ENCODE measurements at regions not wholly inside any gene's neighbourhood (a gene's known extent, or its start where the extent isn't known, plus 50 kb on each side); places are given as distances from the start of the nearest gene placed in this dataset.

DNA sequence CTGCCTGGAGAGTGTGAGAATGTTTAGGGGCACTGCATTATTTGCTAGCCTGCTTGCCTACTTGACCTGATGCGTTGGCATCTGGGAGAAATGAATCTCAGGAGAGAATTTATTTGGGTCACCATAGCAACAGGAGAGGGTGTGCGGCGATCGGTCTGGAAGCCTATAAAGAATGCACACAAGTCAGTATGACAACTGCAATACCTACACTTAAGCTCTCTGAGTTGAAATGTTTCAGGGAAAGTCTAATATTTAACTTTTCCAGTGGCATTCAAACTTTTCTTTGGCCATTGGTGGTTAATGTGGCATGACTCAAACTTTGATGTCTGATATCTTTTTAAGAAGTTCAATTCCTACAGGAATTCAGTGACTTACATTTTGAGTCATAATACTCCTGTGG, 205.1 kb downstream of the NEDD1 start:
- Histone ChIP-seq H3K36me3 (ENCODE audit: control insufficient read depth in 2 of 2, extremely low read depth in 1 of 2, insufficient read depth in 1 of 2, low read length in 1 of 2) (no peaks in the 10 kb centered on the region), H3K9me3 (no peaks in the 10 kb centered on the region), H3K4me1 (ENCODE audit: control insufficient read depth in 1 of 2, extremely low read depth in 1 of 2, insufficient read depth in 2 of 2, low read length in 2 of 2) (no peaks in the 10 kb centered on the region), H3K27me3 (replicated peaks in 1 of 2; ENCODE audit: control insufficient read depth in 2 of 2, extremely low read depth in 1 of 2, insufficient read depth in 2 of 2, low read length in 1 of 2) (no peaks in the 10 kb centered on the region), H3K4me3 (ENCODE audit: control insufficient read depth in 1 of 2, extremely low read depth in 1 of 2, low read length in 1 of 2) (no peak overlapping the region), H3K27ac (ENCODE audit: low read length) (no peak overlapping the region)
- ChIA-PET CTCF (no interaction called here), POLR2A (no interaction called here)
- Mint-ChIP-seq H3K36me3 (no peaks in the 10 kb centered on the region), H3K4me1 (no peaks in the 10 kb centered on the region), H3K27me3 (peaks cover 6 to 8% of the 10 kb centered on the region in 2 donors), H3K4me3 (no peak overlapping the region), H3K27ac (no peak overlapping the region), H3K9me3 (peaks cover 0 to 5% (median 4%) of the 10 kb centered on the region in 3 donors)
- no CpG with 5 or more reads among the region's 4 CpGs for WGBS (ENCODE audit: insufficient coverage)
- DNase-seq (no peak), ATAC-seq (replicated peaks in 1 of 4) (no peak)

DNA sequence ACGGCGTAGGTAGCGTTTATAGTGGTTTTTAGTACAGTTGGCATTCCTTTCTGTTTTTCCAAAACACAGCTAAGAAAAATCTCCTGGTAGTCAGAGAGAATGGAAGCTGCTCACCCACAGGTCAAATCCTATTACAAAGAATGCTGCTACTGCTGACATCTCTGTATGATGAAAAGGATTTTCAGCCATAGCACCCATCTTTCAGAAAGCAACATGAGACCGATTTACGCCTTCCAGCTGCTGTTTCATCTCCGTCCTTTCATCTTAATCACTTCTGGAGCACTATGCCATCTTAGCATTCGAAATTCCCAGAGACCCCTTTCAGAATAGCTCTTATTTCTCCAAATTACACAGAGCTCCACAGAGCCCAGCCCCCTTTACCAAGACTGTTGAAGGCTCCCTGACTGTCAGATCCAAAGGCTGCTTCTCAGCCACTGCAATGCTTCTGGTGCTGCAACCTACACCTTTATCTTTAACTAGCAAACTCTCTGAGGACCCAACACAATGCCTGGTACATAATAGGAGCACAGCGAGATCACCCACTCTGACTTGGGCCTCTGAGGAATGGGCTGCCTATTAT, 211.8 kb downstream of the NEDD1 start:
- Histone ChIP-seq H3K27ac (ENCODE audit: low read length) (no peak overlapping the region), H3K27me3 (replicated peaks in 1 of 2; ENCODE audit: control insufficient read depth in 2 of 2, extremely low read depth in 1 of 2, insufficient read depth in 2 of 2, low read length in 1 of 2) (peaks cover 0 to 3% of the 10 kb centered on the region in 2 experiments), H3K36me3 (ENCODE audit: control insufficient read depth in 2 of 2, extremely low read depth in 1 of 2, insufficient read depth in 1 of 2, low read length in 1 of 2) (no peaks in the 10 kb centered on the region), H3K4me3 (ENCODE audit: control insufficient read depth in 1 of 2, extremely low read depth in 1 of 2, low read length in 1 of 2) (no peak overlapping the region), H3K4me1 (ENCODE audit: control insufficient read depth in 1 of 2, extremely low read depth in 1 of 2, insufficient read depth in 2 of 2, low read length in 2 of 2) (no peaks in the 10 kb centered on the region), H3K9me3 (no peaks in the 10 kb centered on the region)
- peaks cover 0 to 4% of the 10 kb centered on the region in 2 donors for H3K27me3 Mint-ChIP-seq
- H3K36me3 Mint-ChIP-seq, result no peaks in the 10 kb centered on the region
- no peak overlapping the region for H3K27ac Mint-ChIP-seq
- 66% methylated on average over 5 of the region's 8 CpGs for WGBS (ENCODE audit: insufficient coverage)
- CTCF ChIA-PET, result interaction anchor here in 1 of 2 donors (0.5 kb wide), 1 partner anchor 1483 kb away, joined by 3 read pairs; no protein-coding TSS in a partner anchor
- ATAC-seq (replicated peaks in 1 of 4) (no peak), DNase-seq (no peak)
- no peak overlapping the region for H3K4me3 Mint-ChIP-seq
- POLR2A ChIA-PET, result no interaction called here
- H3K9me3 Mint-ChIP-seq, result peaks cover 0 to 5% (median 0%) of the 10 kb centered on the region in 3 donors
- no peaks in the 10 kb centered on the region for H3K4me1 Mint-ChIP-seq

DNA sequence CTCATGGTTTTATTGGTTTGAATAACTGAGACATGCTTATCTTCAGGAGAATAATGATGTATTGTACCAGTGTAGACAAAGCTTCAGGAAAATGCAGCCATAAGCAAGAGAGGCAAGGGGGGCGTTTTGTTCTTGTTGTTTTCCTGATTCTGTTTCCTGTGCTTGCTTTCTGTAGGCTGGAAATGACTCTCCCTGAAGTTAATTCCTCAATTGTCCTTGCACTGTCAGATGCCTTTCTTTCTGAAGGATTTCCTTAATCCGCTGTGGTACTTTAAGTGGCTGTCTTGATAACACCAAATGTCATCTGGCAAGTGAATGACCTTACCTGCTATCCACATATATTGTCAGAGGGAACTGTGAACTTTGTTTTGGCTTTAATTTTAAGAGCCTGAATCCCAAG, 220.0 kb downstream of the NEDD1 start:
- no peak overlapping the region for H3K4me3 ChIP-seq (ENCODE audit: control insufficient read depth in 1 of 2, extremely low read depth in 1 of 2, low read length in 1 of 2)
- H3K9me3 ChIP-seq, result no peaks in the 10 kb centered on the region
- ChIA-PET POLR2A (no interaction called here), CTCF (interaction anchor here (0.6 kb wide), 2 partner anchors 139 to 1440 kb away, joined by 3 to 6 read pairs; no protein-coding TSS in a partner anchor)
- no peaks in the 10 kb centered on the region for H3K36me3 Mint-ChIP-seq
- H3K27ac ChIP-seq (ENCODE audit: low read length), result no peak overlapping the region
- H3K27me3 Mint-ChIP-seq, result peaks cover 0 to 5% of the 10 kb centered on the region in 2 donors
- no peaks in the 10 kb centered on the region for H3K27me3 ChIP-seq (replicated peaks in 1 of 2; ENCODE audit: control insufficient read depth in 2 of 2, extremely low read depth in 1 of 2, insufficient read depth in 2 of 2, low read length in 1 of 2)
- H3K4me1 ChIP-seq (ENCODE audit: control insufficient read depth in 1 of 2, extremely low read depth in 1 of 2, insufficient read depth in 2 of 2, low read length in 2 of 2), result no peaks in the 10 kb centered on the region
- DNase-seq, result no peak
- H3K36me3 ChIP-seq (ENCODE audit: control insufficient read depth in 2 of 2, extremely low read depth in 1 of 2, insufficient read depth in 1 of 2, low read length in 1 of 2), result no peaks in the 10 kb centered on the region
- no peak overlapping the region for H3K27ac Mint-ChIP-seq
- 33% methylated on average over 1 of the region's 2 CpGs for WGBS (ENCODE audit: insufficient coverage)
- H3K9me3 Mint-ChIP-seq, result peaks cover 0 to 4% (median 0%) of the 10 kb centered on the region in 3 donors
- H3K4me1 Mint-ChIP-seq, result no peaks in the 10 kb centered on the region
- ATAC-seq (replicated peaks in 1 of 4), result no peak
- no peak overlapping the region for H3K4me3 Mint-ChIP-seq

- Mint-ChIP-seq H3K27ac (no peak overlapping the region), H3K9me3 (peaks cover 0 to 4% (median 0%) of the 10 kb centered on the region in 3 donors), H3K4me1 (no peaks in the 10 kb centered on the region), H3K4me3 (no peak overlapping the region), H3K36me3 (no peaks in the 10 kb centered on the region), H3K27me3 (peaks cover 5 to 13% of the 10 kb centered on the region in 2 donors)
- H3K27ac ChIP-seq (ENCODE audit: low read length), result no peak overlapping the region
- no peaks in the 10 kb centered on the region for H3K36me3 ChIP-seq (ENCODE audit: control insufficient read depth in 2 of 2, extremely low read depth in 1 of 2, insufficient read depth in 1 of 2, low read length in 1 of 2)
- ATAC-seq (replicated peaks in 1 of 4), result no peak
- no peaks in the 10 kb centered on the region for H3K4me1 ChIP-seq (ENCODE audit: control insufficient read depth in 1 of 2, extremely low read depth in 1 of 2, insufficient read depth in 2 of 2, low read length in 2 of 2)
- WGBS (ENCODE audit: insufficient coverage), result no CpG with 5 or more reads among the region's 4 CpGs
- DNase-seq, result no peak
- H3K9me3 ChIP-seq, result no peaks in the 10 kb centered on the region
- ChIA-PET POLR2A (interaction anchor here in 1 of 2 donors (0.7 kb wide), 1 partner anchor 42 kb away, joined by 4 read pairs; no protein-coding TSS in a partner anchor), CTCF (interaction anchor here in 1 of 2 donors (0.7 to 0.9 kb wide), 2 partner anchors 9 to 181 kb away, joined by 3 to 7 read pairs; no protein-coding TSS in a partner anchor)
- no peaks in the 10 kb centered on the region for H3K27me3 ChIP-seq (replicated peaks in 1 of 2; ENCODE audit: control insufficient read depth in 2 of 2, extremely low read depth in 1 of 2, insufficient read depth in 2 of 2, low read length in 1 of 2)
- no peak overlapping the region for H3K4me3 ChIP-seq (ENCODE audit: control insufficient read depth in 1 of 2, extremely low read depth in 1 of 2, low read length in 1 of 2)
Observed at GRCh38 chr12:97131220-97131981, 224.3 kb downstream of the NEDD1 start.

DNA sequence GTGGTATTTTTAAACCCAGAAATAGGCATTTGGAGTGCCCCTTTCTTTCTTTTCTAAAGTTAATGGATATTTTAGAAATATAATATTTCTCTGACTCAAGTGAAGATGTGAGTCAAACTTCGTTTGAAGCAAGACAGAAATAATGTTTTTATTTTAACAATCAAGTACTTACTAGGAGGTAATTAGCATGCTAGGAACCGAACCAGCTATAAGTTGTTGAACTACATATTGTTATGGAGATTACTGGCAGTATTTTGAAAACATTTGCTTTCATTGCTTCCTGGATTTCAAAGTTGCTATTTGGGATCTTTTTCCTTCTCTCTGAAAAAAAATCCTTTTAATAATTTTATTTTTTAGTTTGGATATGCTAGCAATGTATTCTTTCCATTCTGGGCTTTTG, 225.2 kb downstream of the NEDD1 start:
- Histone ChIP-seq H3K4me1 (ENCODE audit: control insufficient read depth in 1 of 2, extremely low read depth in 1 of 2, insufficient read depth in 2 of 2, low read length in 2 of 2) (no peaks in the 10 kb centered on the region), H3K27me3 (replicated peaks in 1 of 2; ENCODE audit: control insufficient read depth in 2 of 2, extremely low read depth in 1 of 2, insufficient read depth in 2 of 2, low read length in 1 of 2) (no peaks in the 10 kb centered on the region), H3K27ac (ENCODE audit: low read length) (no peak overlapping the region), H3K4me3 (ENCODE audit: control insufficient read depth in 1 of 2, extremely low read depth in 1 of 2, low read length in 1 of 2) (no peak overlapping the region), H3K36me3 (ENCODE audit: control insufficient read depth in 2 of 2, extremely low read depth in 1 of 2, insufficient read depth in 1 of 2, low read length in 1 of 2) (no peaks in the 10 kb centered on the region), H3K9me3 (no peaks in the 10 kb centered on the region)
- H3K4me3 Mint-ChIP-seq, result no peak overlapping the region
- no peak for DNase-seq
- no peak overlapping the region for H3K27ac Mint-ChIP-seq
- no peak for ATAC-seq (replicated peaks in 1 of 4)
- no peaks in the 10 kb centered on the region for H3K9me3 Mint-ChIP-seq
- CTCF ChIA-PET, result interaction anchor here in 1 of 2 donors (0.7 to 0.9 kb wide), 2 partner anchors 10 to 180 kb away, joined by 3 to 7 read pairs; no protein-coding TSS in a partner anchor
- no peaks in the 10 kb centered on the region for H3K4me1 Mint-ChIP-seq
- WGBS (ENCODE audit: insufficient coverage), result no CpG with 5 or more reads among the region's 2 CpGs
- no peaks in the 10 kb centered on the region for H3K36me3 Mint-ChIP-seq
- POLR2A ChIA-PET, result interaction anchor here in 1 of 2 donors (0.7 kb wide), 1 partner anchor 41 kb away, joined by 4 read pairs; no protein-coding TSS in a partner anchor
- H3K27me3 Mint-ChIP-seq, result peaks cover 5 to 13% of the 10 kb centered on the region in 2 donors

DNA sequence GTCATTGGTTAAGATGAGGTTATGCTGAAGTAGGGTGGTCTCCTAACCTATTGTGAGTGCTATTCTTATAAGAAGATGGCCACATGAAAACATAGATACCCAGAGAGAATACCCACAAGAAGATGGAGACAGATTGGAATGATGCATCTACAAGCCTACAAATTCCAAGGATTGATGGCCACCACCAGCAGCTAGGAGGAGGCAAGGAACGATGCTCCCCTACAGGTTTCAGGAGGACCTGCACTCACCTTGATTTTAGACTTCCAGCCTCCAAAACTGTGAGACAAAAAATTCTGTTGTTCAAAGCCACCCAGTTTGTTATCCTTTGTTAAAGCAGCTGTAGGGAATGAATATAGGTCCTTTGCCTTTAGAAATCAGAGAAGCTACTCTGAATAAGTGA, 227.4 kb downstream of the NEDD1 start:
- H3K27ac ChIP-seq (ENCODE audit: low read length), result no peak overlapping the region
- ATAC-seq (replicated peaks in 1 of 4) (no peak), DNase-seq (no peak)
- no peak overlapping the region for H3K4me3 ChIP-seq (ENCODE audit: control insufficient read depth in 1 of 2, extremely low read depth in 1 of 2, low read length in 1 of 2)
- Mint-ChIP-seq H3K36me3 (no peaks in the 10 kb centered on the region), H3K27ac (no peak overlapping the region), H3K4me3 (no peak overlapping the region), H3K27me3 (peaks cover 5 to 20% of the 10 kb centered on the region in 2 donors), H3K9me3 (no peaks in the 10 kb centered on the region), H3K4me1 (no peaks in the 10 kb centered on the region)
- no peaks in the 10 kb centered on the region for H3K9me3 ChIP-seq
- no peaks in the 10 kb centered on the region for H3K4me1 ChIP-seq (ENCODE audit: control insufficient read depth in 1 of 2, extremely low read depth in 1 of 2, insufficient read depth in 2 of 2, low read length in 2 of 2)
- no peaks in the 10 kb centered on the region for H3K27me3 ChIP-seq (replicated peaks in 1 of 2; ENCODE audit: control insufficient read depth in 2 of 2, extremely low read depth in 1 of 2, insufficient read depth in 2 of 2, low read length in 1 of 2)
- ChIA-PET CTCF (no interaction called here), POLR2A (no interaction called here)
- WGBS (ENCODE audit: insufficient coverage), result 100% methylated on average over 1 of the region's 1 CpG
- H3K36me3 ChIP-seq (ENCODE audit: control insufficient read depth in 2 of 2, extremely low read depth in 1 of 2, insufficient read depth in 1 of 2, low read length in 1 of 2), result no peaks in the 10 kb centered on the region

Measured in T-cell (primary cell).